ENCODE measurements at regions not wholly inside any gene's neighbourhood (a gene's known extent, or its start where the extent isn't known, plus 50 kb on each side); places are given as distances from the start of the nearest gene placed in this dataset.

- intact Hi-C loops (cut with DNase I, micrococcal nuclease), result no loop called here
- Histone ChIP-seq H3K4me3 (no peak overlapping the region), H3K9me3 (peaks cover 10% of the 10 kb centered on the region), H3K4me1 (ENCODE audit: low read depth) (no peaks in the 10 kb centered on the region), H3K36me3 (ENCODE audit: low read depth) (no peaks in the 10 kb centered on the region)
- TF ChIP-seq CTCF (IDR thresholded peaks at IDR 0.05), result no peak
- ATAC-seq, result no peak
- DNase-seq, result no peak
Observed at GRCh38 chr7:125563557-125563956, 633.9 kb upstream of the POT1 start.

GRCh38 chr7:125561006-125561405 is 631.4 kb upstream of the POT1 start:
- Histone ChIP-seq H3K9me3 (peaks cover 21% of the 10 kb centered on the region), H3K4me3 (no peak overlapping the region), H3K4me1 (ENCODE audit: low read depth) (no peaks in the 10 kb centered on the region), H3K36me3 (ENCODE audit: low read depth) (no peaks in the 10 kb centered on the region)
- intact Hi-C loops (cut with DNase I, micrococcal nuclease), result no loop called here
- TF ChIP-seq CTCF (IDR thresholded peaks at IDR 0.05), result no peak
- ATAC-seq, result no peak
- no peak for DNase-seq

DNA sequence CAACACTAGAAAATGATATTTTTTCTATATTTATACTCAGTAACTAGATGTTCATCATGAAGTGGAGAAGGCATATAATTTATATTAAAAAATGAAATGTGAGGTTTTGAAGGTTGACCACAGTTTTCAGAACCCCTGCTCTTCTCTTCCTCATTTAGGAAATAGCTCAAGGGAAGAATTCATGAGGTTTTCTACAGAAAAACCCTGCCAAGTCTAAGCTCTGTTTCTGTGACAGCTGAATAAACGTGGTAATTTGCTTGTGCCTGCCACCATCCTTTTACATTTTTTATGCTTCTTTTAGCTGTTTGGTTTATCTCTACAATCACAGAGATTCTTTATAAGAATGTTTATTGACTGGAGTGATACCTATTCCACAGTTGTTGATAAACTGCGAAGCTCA is 630.3 kb upstream of the POT1 start:
- Histone ChIP-seq H3K4me1 (ENCODE audit: low read depth) (no peaks in the 10 kb centered on the region), H3K9me3 (peaks cover 22% of the 10 kb centered on the region), H3K4me3 (no peak overlapping the region), H3K36me3 (ENCODE audit: low read depth) (no peaks in the 10 kb centered on the region)
- intact Hi-C loops (cut with DNase I, micrococcal nuclease), result no loop called here
- no peak for ATAC-seq
- DNase-seq, result no peak
- TF ChIP-seq CTCF (IDR thresholded peaks at IDR 0.05), result no peak

GRCh38 chr7:125555916-125556315 is 626.3 kb upstream of the POT1 start:
- intact Hi-C loops (cut with DNase I, micrococcal nuclease), result no loop called here
- H3K9me3 ChIP-seq, result peaks cover 12% of the 10 kb centered on the region
- no peak for TF ChIP-seq CTCF (IDR thresholded peaks at IDR 0.05)
- ATAC-seq, result no peak
- no peak overlapping the region for H3K4me3 ChIP-seq
- no peaks in the 10 kb centered on the region for H3K36me3 ChIP-seq (ENCODE audit: low read depth)
- no peaks in the 10 kb centered on the region for H3K4me1 ChIP-seq (ENCODE audit: low read depth)
- no peak for DNase-seq

DNA sequence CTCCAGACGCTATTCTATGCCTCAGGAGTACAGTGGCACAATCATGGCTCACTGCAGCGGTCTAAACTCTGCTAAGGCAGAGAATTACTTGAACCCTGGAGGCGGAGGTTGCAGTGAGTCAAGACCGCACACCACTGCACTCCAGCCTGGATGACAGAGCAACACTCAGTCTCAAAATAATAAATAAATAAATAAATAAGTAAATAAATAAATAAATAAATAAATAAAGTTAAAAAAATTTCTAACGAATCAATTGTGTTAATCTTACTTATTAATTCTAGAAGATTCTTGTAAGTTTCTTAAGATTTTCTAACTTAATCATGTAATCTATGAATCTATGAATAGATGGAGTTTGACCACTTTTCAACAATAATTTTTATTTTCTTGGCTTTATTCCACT is 621.4 kb upstream of the POT1 start:
- peaks cover 2% of the 10 kb centered on the region for H3K9me3 ChIP-seq
- ATAC-seq, result no peak
- no peak overlapping the region for H3K4me3 ChIP-seq
- TF ChIP-seq CTCF (IDR thresholded peaks at IDR 0.05), result no peak
- intact Hi-C loops (cut with DNase I, micrococcal nuclease), result no loop called here
- DNase-seq, result no peak
- no peaks in the 10 kb centered on the region for H3K36me3 ChIP-seq (ENCODE audit: low read depth)
- no peaks in the 10 kb centered on the region for H3K4me1 ChIP-seq (ENCODE audit: low read depth)

DNA sequence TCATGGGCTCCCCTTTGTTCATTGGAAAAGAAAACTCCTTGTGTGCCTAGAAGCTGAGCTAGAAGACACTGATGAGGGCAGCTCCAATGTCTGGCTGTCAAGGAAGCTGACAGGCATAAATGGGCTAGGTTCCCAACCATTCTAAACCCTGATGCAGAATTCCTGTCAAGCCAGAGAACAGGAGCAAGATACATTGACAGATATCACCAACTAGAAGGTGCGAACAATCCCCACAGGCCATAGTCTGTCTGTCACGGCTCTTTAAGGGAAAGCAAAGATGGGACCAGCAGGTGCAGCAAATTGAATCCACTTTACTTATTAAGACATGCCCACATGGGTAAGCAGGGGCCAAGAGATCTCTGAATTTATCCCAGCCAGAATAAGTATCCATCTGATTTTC is 617.9 kb upstream of the POT1 start:
- H3K9me3 ChIP-seq, result no peaks in the 10 kb centered on the region
- DNase-seq, result no peak

More for the DNA sequence above, 617.9 kb upstream of the POT1 start:
- intact Hi-C loops (cut with DNase I, micrococcal nuclease), result no loop called here
- TF ChIP-seq CTCF (IDR thresholded peaks at IDR 0.05), result no peak
- no peaks in the 10 kb centered on the region for H3K4me1 ChIP-seq (ENCODE audit: low read depth)
- no peak overlapping the region for H3K4me3 ChIP-seq
- no peak for ATAC-seq
- H3K36me3 ChIP-seq (ENCODE audit: low read depth), result no peaks in the 10 kb centered on the region

All from mucosa of descending colon (tissue), 3 donors.